SK-N-SH (cell line): ENCODE measurements at regions not wholly inside any gene's neighbourhood (a gene's known extent, or its start where the extent isn't known, plus 50 kb on each side); places are given as distances from the start of the nearest gene placed in this dataset.

Source experiments
- CTCF ChIA-PET: fragments of 300-600, 350-600 bp; formaldehyde crosslinking; extraction: SDS; loops from one replicate; lab custom pipeline; 2021; lab: Yijun Ruan, JAX
- POLR2A ChIA-PET: fragments of 350-600 bp; sonication (Branson Sonifier 250); formaldehyde crosslinking; extraction: SDS; loops from one replicate; lab custom pipeline; 2020; ENCODE audit warnings: antibody characterized with exemption, inconsistent platforms; lab: Yijun Ruan, JAX
- DNase-seq: peaks from one replicate; pipeline ENCODE4 v3.0.0; 2012
- H2AFZ ChIP-seq: fragments of 200-600 bp; sonication (generic); 2 replicates; pipeline ENCODE4 v1.8.1; 2016; ENCODE audit warnings: antibody characterized with exemption, mild to moderate bottlenecking, low read depth
- H3F3A ChIP-seq: fragments of 200-600 bp; sonication (generic); replicated peaks from 2 replicates; pipeline ENCODE3; 2016; ENCODE audit warnings: antibody characterized with exemption, mild to moderate bottlenecking; ENCODE audit not compliant: insufficient read depth
- H3K27ac ChIP-seq, 2 experiments: fragments of 200-500 bp in 1 of 2; fragments of 200-600 bp in 1 of 2; sonication (Bioruptor generic) in 1 of 2; sonication (generic), shearing (Covaris generic) in 1 of 2; 2 replicates each; pipeline versions ENCODE4 v1.5.1 to v1.6.1; 2014 to 2016; ENCODE audit warnings: low read depth in 2 of 2, inconsistent platforms in 1 of 2, low read length in 1 of 2, mild to moderate bottlenecking in 1 of 2, mixed read lengths in 1 of 2
- H3K27me3 ChIP-seq: fragments of 200-600 bp; sonication (generic), shearing (Covaris generic); 2 replicates; pipeline ENCODE4 v1.6.1; 2016; ENCODE audit warnings: mixed run types; ENCODE audit not compliant: insufficient read depth
- H3K36me3 ChIP-seq, 2 experiments: fragments of 200-500 bp in 1 of 2; fragments of 200-600 bp in 1 of 2; sonication (Bioruptor generic) in 1 of 2; sonication (generic) in 1 of 2; replicated peaks in 1 of 2; 2 replicates each; pipeline versions ENCODE3 to v1.5.1; 2014 to 2016; ENCODE audit warnings: low read length in 1 of 2, mild to moderate bottlenecking in 1 of 2; ENCODE audit not compliant: insufficient read depth in 2 of 2, control insufficient read depth in 1 of 2
- H3K4me1 ChIP-seq, 2 experiments: fragments of 200-500 bp in 1 of 2; fragments of 200-600 bp in 1 of 2; sonication (Bioruptor generic) in 1 of 2; sonication (generic), shearing (Covaris generic) in 1 of 2; 2 replicates each; pipeline versions ENCODE4 v1.5.1 to v1.6.1; 2014 to 2016; ENCODE audit warnings: low read depth in 1 of 2, low read length in 1 of 2, mixed run types in 1 of 2; ENCODE audit not compliant: insufficient read depth in 2 of 2, control insufficient read depth in 1 of 2
- H3K4me2 ChIP-seq: fragments of 200-600 bp; sonication (generic), shearing (Covaris generic); 2 replicates; pipeline ENCODE4 v1.6.1; 2017; ENCODE audit warnings: mixed run types
- H3K4me3 ChIP-seq, 2 experiments: fragments of 200-500 bp in 1 of 2; fragments of 200-600 bp in 1 of 2; sonication (Bioruptor generic) in 1 of 2; sonication (generic), shearing (Covaris generic) in 1 of 2; 2 replicates each; pipeline versions ENCODE4 v1.5.1 to v1.8.1; 2014 to 2016; ENCODE audit warnings: low read depth in 2 of 2, inconsistent platforms in 1 of 2, low read length in 1 of 2, mild to moderate bottlenecking in 1 of 2, mixed read lengths in 1 of 2, moderate library complexity in 1 of 2
- H3K79me2 ChIP-seq: fragments of 200-600 bp; sonication (generic); 2 replicates; pipeline ENCODE4 v1.8.1; 2017; ENCODE audit warnings: mild to moderate bottlenecking; ENCODE audit not compliant: insufficient read depth
- H3K9ac ChIP-seq: fragments of 200-600 bp; sonication (generic); 2 replicates; pipeline ENCODE4 v1.6.1; 2017; ENCODE audit warnings: mixed run types
- H3K9me2 ChIP-seq: fragments of 200-600 bp; sonication (generic); 2 replicates; pipeline ENCODE4 v1.6.1; 2017; ENCODE audit warnings: mixed run types
- H3K9me3 ChIP-seq: fragments of 200-600 bp; sonication (generic); 2 replicates; pipeline ENCODE4 v1.6.1; 2017; ENCODE audit warnings: mixed run types, mild to moderate bottlenecking, moderate library complexity
- H4K20me1 ChIP-seq: fragments of 200-600 bp; sonication (generic); 2 replicates; pipeline ENCODE4 v1.6.1; 2017; ENCODE audit warnings: mild to moderate bottlenecking, mixed run types; ENCODE audit not compliant: insufficient read depth
- CHD2 ChIP-seq: fragments of 150-350 bp; IDR thresholded peaks from 2 replicates; pipeline ENCODE4 v1.6.1; 2018; ENCODE audit warnings: low read length; ENCODE audit not compliant: partially characterized antibody
- CTCF ChIP-seq: fragments of 200-600 bp; sonication (generic); IDR thresholded peaks from 2 replicates; pipeline ENCODE4 v1.6.1; 2017; ENCODE audit warnings: antibody characterized with exemption, mild to moderate bottlenecking, moderate library complexity
- EZH2phosphoT487 ChIP-seq: fragments of 200-600 bp; sonication (generic); IDR thresholded peaks from 2 replicates; pipeline ENCODE4 v1.6.1; 2017; ENCODE audit warnings: low read depth, mixed run types, mild to moderate bottlenecking, antibody characterized with exemption, moderate library complexity, borderline replicate concordance
- GATA2 ChIP-seq: sonication (generic); formaldehyde crosslinking; IDR thresholded peaks from 2 replicates; pipeline ENCODE4 v1.5.0; 2020; ENCODE audit warnings: mild to moderate bottlenecking, missing genetic modification reagents
- IRF3 ChIP-seq: fragments of 150-350 bp; IDR thresholded peaks from 2 replicates; pipeline ENCODE4 v1.6.1; 2016; ENCODE audit warnings: mild to moderate bottlenecking, low read depth, low read length
- JUND ChIP-seq: IDR thresholded peaks from 2 replicates; pipeline ENCODE4 v1.4.0; 2012
- PBX3 ChIP-seq: IDR thresholded peaks from 2 replicates; pipeline ENCODE4; 2012
- RAD21 ChIP-seq: IDR thresholded peaks from 2 replicates; pipeline ENCODE4 v1.6.1; 2012; ENCODE audit warnings: mild to moderate bottlenecking, low read length
- RFX5 ChIP-seq: IDR thresholded peaks from 2 replicates; pipeline ENCODE4 v1.6.1; 2012; ENCODE audit warnings: mild to moderate bottlenecking, improper control_type of control experiment, low read length
- SMC3 ChIP-seq: IDR thresholded peaks from 2 replicates; pipeline ENCODE4 v1.6.1; 2012; ENCODE audit warnings: low read depth, low read length, improper control_type of control experiment
- TCF12 ChIP-seq: IDR thresholded peaks from 2 replicates; pipeline ENCODE4 v1.4.0; 2012
- USF2 ChIP-seq: fragments of 150-350 bp; IDR thresholded peaks from 2 replicates; pipeline ENCODE4 v1.6.1; 2017; ENCODE audit warnings: antibody characterized with exemption, low read length, low read depth, borderline replicate concordance
- ZBTB33 ChIP-seq: IDR thresholded peaks from 2 replicates; pipeline ENCODE4 v1.4.0; 2012; ENCODE audit warnings: low read depth, borderline replicate concordance
- WGBS: methylation state at CpG from one replicate; pipeline ENCODE4 v1.1.6; 2017; ENCODE audit warnings: low lambda C conversion rate; 5-methylcytosine and 5-hydroxymethylcytosine counted together

GRCh38 chr2:41782306-41783158, 265.3 kb upstream of the PKDCC start:
- H3K9me2 ChIP-seq = no peaks in the 10 kb centered on the region
- peak; percentile 55 for DNase-seq
- H3K9me3 ChIP-seq = no peaks in the 10 kb centered on the region
- H3K27ac ChIP-seq = no peak overlapping the region
- WGBS = 17% methylated on average over 6 of the region's 6 CpGs
- ChIA-PET CTCF (interaction anchor here (0.6 to 1.7 kb wide), 19 partner anchors 9 to 1939 kb away, joined by 3 to 12 read pairs (median 3); no protein-coding TSS in a partner anchor), POLR2A (no interaction called here)
- no peaks in the 10 kb centered on the region for H3K36me3 ChIP-seq
- peak overlapping the region in 1 of 2 experiments; percentile 32; a peak in 1 of 4 replicates for H3K4me3 ChIP-seq
- H3K79me2 ChIP-seq = no peaks in the 10 kb centered on the region
- H4K20me1 ChIP-seq = no peaks in the 10 kb centered on the region
- no peak overlapping the region for H2AFZ ChIP-seq
- H3K4me2 ChIP-seq = no peak overlapping the region
- no peaks in the 10 kb centered on the region for H3K27me3 ChIP-seq
- no peak overlapping the region for H3K9ac ChIP-seq
- no peaks in the 10 kb centered on the region for H3F3A ChIP-seq
- TF ChIP-seq EZH2phosphoT487 (no peak), CHD2 (no peak), CTCF (peak; percentile 98), RAD21 (peak; percentile 99), JUND (no peak), ZBTB33 (no peak), USF2 (no peak), GATA2 (CRISPR knock-in tag) (no peak), RFX5 (no peak), PBX3 (no peak), TCF12 (no peak), SMC3 (peak; percentile 74), IRF3 (no peak)
- no peaks in the 10 kb centered on the region; a peak in 2 of 4 replicates for H3K4me1 ChIP-seq
